HEK293 (cell line): ENCODE measurements at regions not wholly inside any gene's neighbourhood (a gene's known extent, or its start where the extent isn't known, plus 50 kb on each side); places are given as distances from the start of the nearest gene placed in this dataset.

Source experiments
- CTCF ChIA-PET: fragments of 350-600 bp; formaldehyde crosslinking; extraction: SDS; loops from one replicate; lab custom pipeline; 2021; ENCODE audit warnings: antibody characterized with exemption; lab: Yijun Ruan, JAX
- POLR2A ChIA-PET: fragments of 300-600 bp; formaldehyde crosslinking; extraction: SDS; loops from one replicate; lab custom pipeline; 2020; ENCODE audit warnings: antibody characterized with exemption, inconsistent platforms; lab: Yijun Ruan, JAX
- H3K27ac ChIP-seq: fragments of 200-500 bp; sonication (Bioruptor generic); 2 replicates; pipeline ENCODE4 v1.5.1; 2014; ENCODE audit warnings: low read depth, low read length, control low read depth, inconsistent platforms; ENCODE audit errors: extremely low read depth
- H3K36me3 ChIP-seq, 2 experiments: fragments of 200-500 bp in 1 of 2; sonication (Bioruptor generic) in 1 of 2; 1 replicate in 1 of 2; 2 replicates in 1 of 2; pipeline ENCODE4 v1.5.1; 2014 to 2017; ENCODE audit warnings: inconsistent platforms in 2 of 2, low read length in 2 of 2; ENCODE audit not compliant: control insufficient read depth in 2 of 2, insufficient read depth in 1 of 2
- H3K4me1 ChIP-seq: fragments of 200-500 bp; sonication (Bioruptor generic); 2 replicates; pipeline ENCODE4 v1.5.1; 2014; ENCODE audit warnings: mild to moderate bottlenecking, low read length, inconsistent platforms; ENCODE audit not compliant: control insufficient read depth, insufficient read depth
- H3K4me3 ChIP-seq: 2 replicates; pipeline ENCODE4 v1.5.1; 2011; ENCODE audit warnings: low read depth, mild to moderate bottlenecking, control low read depth, low read length, moderate library complexity
- H3K9me3 ChIP-seq: fragments of 200-500 bp; sonication (Bioruptor generic); 2 replicates; pipeline ENCODE4 v1.5.1; 2014; ENCODE audit warnings: low read depth, low read length, inconsistent platforms; ENCODE audit not compliant: control insufficient read depth, insufficient read depth
- CTCF ChIP-seq: fragments of 450-650 bp; formaldehyde crosslinking; IDR thresholded peaks from 2 replicates; pipeline ENCODE4 v1.5.1; 2016; ENCODE audit warnings: missing biosample characterization, missing genetic modification characterization
- GLIS2 ChIP-seq: fragments of 450-650 bp; formaldehyde crosslinking; IDR thresholded peaks from 2 replicates; pipeline ENCODE4 v1.5.1; 2016; ENCODE audit warnings: missing biosample characterization, missing genetic modification characterization
- HOXD13 ChIP-seq: sonication (generic); formaldehyde crosslinking; IDR thresholded peaks from 2 replicates; pipeline ENCODE4 v1.8.0; 2022; ENCODE audit warnings: missing genetic modification reagents, borderline replicate concordance
- KLF16 ChIP-seq: fragments of 450-650 bp; formaldehyde crosslinking; IDR thresholded peaks from 2 replicates; pipeline ENCODE4 v1.5.1; 2017; ENCODE audit warnings: missing biosample characterization, missing genetic modification characterization
- KLF17 ChIP-seq: fragments of 450-650 bp; formaldehyde crosslinking; IDR thresholded peaks from 2 replicates; pipeline ENCODE4 v1.5.1; 2016; ENCODE audit warnings: missing biosample characterization, missing genetic modification characterization
- KLF7 ChIP-seq: fragments of 450-650 bp; formaldehyde crosslinking; IDR thresholded peaks from 2 replicates; pipeline ENCODE4 v1.5.1; 2016; ENCODE audit warnings: missing biosample characterization, missing genetic modification characterization, borderline replicate concordance
- SCRT2 ChIP-seq: fragments of 450-650 bp; formaldehyde crosslinking; IDR thresholded peaks from 2 replicates; pipeline ENCODE4 v1.5.1; 2016; ENCODE audit warnings: missing biosample characterization, missing genetic modification characterization
- YY2 ChIP-seq: fragments of 450-650 bp; formaldehyde crosslinking; IDR thresholded peaks from 2 replicates; pipeline ENCODE4 v1.5.1; 2016; ENCODE audit warnings: missing biosample characterization, missing genetic modification characterization
- ZBTB49 ChIP-seq: fragments of 450-650 bp; formaldehyde crosslinking; IDR thresholded peaks from 2 replicates; pipeline ENCODE4 v1.5.1; 2016; ENCODE audit warnings: missing biosample characterization, missing genetic modification characterization, low read depth
- ZBTB6 ChIP-seq: fragments of 450-650 bp; formaldehyde crosslinking; IDR thresholded peaks from 2 replicates; pipeline ENCODE4 v1.5.1; 2017; ENCODE audit warnings: missing biosample characterization, missing genetic modification characterization
- ZNF112 ChIP-seq: fragments of 450-650 bp; formaldehyde crosslinking; IDR thresholded peaks from 2 replicates; pipeline ENCODE4 v1.5.0; 2017; ENCODE audit warnings: missing biosample characterization, missing genetic modification characterization
- ZNF221 ChIP-seq: fragments of 450-650 bp; formaldehyde crosslinking; IDR thresholded peaks from 2 replicates; pipeline ENCODE4 v1.5.1; 2017; ENCODE audit warnings: missing biosample characterization, missing genetic modification characterization, borderline replicate concordance
- ZNF292 ChIP-seq: fragments of 450-650 bp; formaldehyde crosslinking; IDR thresholded peaks from 2 replicates; pipeline ENCODE4 v1.5.1; 2016; ENCODE audit warnings: low read depth, missing biosample characterization, missing genetic modification characterization, borderline replicate concordance
- ZNF302 ChIP-seq: fragments of 450-650 bp; formaldehyde crosslinking; IDR thresholded peaks from 2 replicates; pipeline ENCODE4 v1.5.1; 2016; ENCODE audit warnings: missing biosample characterization, missing genetic modification characterization, low read depth
- ZNF324 ChIP-seq: fragments of 450-650 bp; formaldehyde crosslinking; IDR thresholded peaks from 2 replicates; pipeline ENCODE4 v1.5.1; 2016; ENCODE audit warnings: missing biosample characterization, missing genetic modification characterization
- ZNF391 ChIP-seq: fragments of 450-650 bp; formaldehyde crosslinking; IDR thresholded peaks from 2 replicates; pipeline ENCODE4 v1.5.1; 2016; ENCODE audit warnings: low read depth, missing biosample characterization, missing genetic modification characterization, borderline replicate concordance
- ZNF423 ChIP-seq: fragments of 450-650 bp; formaldehyde crosslinking; IDR thresholded peaks from 2 replicates; pipeline ENCODE4 v1.5.1; 2016; ENCODE audit warnings: missing biosample characterization, missing genetic modification characterization
- ZNF433 ChIP-seq: fragments of 450-650 bp; formaldehyde crosslinking; IDR thresholded peaks from 2 replicates; pipeline ENCODE4 v1.5.1; 2016; ENCODE audit warnings: missing biosample characterization, missing genetic modification characterization, low read depth
- ZNF513 ChIP-seq: fragments of 450-650 bp; IDR thresholded peaks from 2 replicates; pipeline ENCODE4 v1.5.1; 2018; ENCODE audit warnings: missing biosample characterization, missing genetic modification characterization
- ZNF518A ChIP-seq: fragments of 450-650 bp; formaldehyde crosslinking; conservative IDR thresholded peaks from 2 replicates; pipeline ENCODE4 v1.5.1; 2016; ENCODE audit warnings: low read depth, missing biosample characterization, missing genetic modification characterization
- ZNF600 ChIP-seq: fragments of 450-650 bp; formaldehyde crosslinking; IDR thresholded peaks from 2 replicates; pipeline ENCODE4 v1.5.1; 2016; ENCODE audit warnings: missing biosample characterization, missing genetic modification characterization
- ZNF664 ChIP-seq: fragments of 450-650 bp; formaldehyde crosslinking; IDR thresholded peaks from 2 replicates; pipeline ENCODE4 v1.5.1; 2016; ENCODE audit warnings: missing biosample characterization, missing genetic modification characterization
- ZNF701 ChIP-seq: fragments of 450-650 bp; formaldehyde crosslinking; IDR thresholded peaks from 2 replicates; pipeline ENCODE4 v1.5.1; 2016; ENCODE audit warnings: missing biosample characterization, missing genetic modification characterization
- ZNF837 ChIP-seq: fragments of 450-650 bp; formaldehyde crosslinking; IDR thresholded peaks from 2 replicates; pipeline ENCODE4 v1.5.1; 2016; ENCODE audit warnings: missing biosample characterization, missing genetic modification characterization

GRCh38 chr9:102700936-102701335 is 294.2 kb upstream of the CYLC2 start:
- Histone ChIP-seq H3K9me3 (no peaks in the 10 kb centered on the region), H3K36me3 (no peaks in the 10 kb centered on the region), H3K4me3 (no peak overlapping the region), H3K4me1 (no peaks in the 10 kb centered on the region), H3K27ac (no peak overlapping the region)
- CTCF ChIA-PET, result no interaction called here
- POLR2A ChIA-PET, result no interaction called here
- TF ChIP-seq ZNF518A (tag by site-specific recombination) (no peak), ZNF837 (no peak), ZNF221 (tag by site-specific recombination) (no peak), ZNF324 (no peak), ZNF112 (no peak), KLF7 (tag by site-specific recombination) (no peak), ZNF302 (tag by site-specific recombination) (no peak), YY2 (tag by site-specific recombination) (no peak)

GRCh38 chr9:102669220-102669619 is 325.9 kb upstream of the CYLC2 start:
- no peaks in the 10 kb centered on the region for H3K9me3 ChIP-seq
- ChIA-PET CTCF (interaction anchor here (0.6 kb wide), 1 partner anchor 239 kb away, joined by 3 read pairs; no protein-coding TSS in a partner anchor), POLR2A (no interaction called here)
- no peaks in the 10 kb centered on the region for H3K4me1 ChIP-seq
- no peak overlapping the region for H3K27ac ChIP-seq
- no peaks in the 10 kb centered on the region for H3K36me3 ChIP-seq
- H3K4me3 ChIP-seq, result no peak overlapping the region
- TF ChIP-seq KLF17 (tag by site-specific recombination) (no peak), ZNF423 (tag by site-specific recombination) (no peak), ZBTB49 (no peak), KLF16 (tag by site-specific recombination) (no peak), SCRT2 (no peak), CTCF (tag by site-specific recombination) (no peak), ZNF433 (tag by site-specific recombination) (no peak), ZNF664 (no peak), ZNF513 (tag by site-specific recombination) (no peak), ZNF391 (tag by site-specific recombination) (no peak), ZBTB6 (no peak), GLIS2 (tag by site-specific recombination) (no peak), HOXD13 (CRISPR knock-in tag) (no peak), ZNF701 (tag by site-specific recombination) (no peak), ZNF600 (tag by site-specific recombination) (no peak), ZNF292 (tag by site-specific recombination) (no peak)
